GM21717 (cell line): ENCODE measurements at regions not wholly inside any gene's neighbourhood (a gene's known extent, or its start where the extent isn't known, plus 50 kb on each side); places are given as distances from the start of the nearest gene placed in this dataset.

Experiments used
- ATAC-seq: cut with Tn5 transposase; IDR thresholded peaks from one replicate; pipeline ENCODE4 v1.9.1; 2021; ENCODE audit warnings: mild to moderate bottlenecking, moderate library complexity; ENCODE audit not compliant: unreplicated experiment

GRCh38 chr3:182050932-182051331, 339.2 kb downstream of the SOX2 start:
- ATAC-seq: no peak

GRCh38 chr3:182052332-182052731, 340.6 kb downstream of the SOX2 start:
- no peak for ATAC-seq

GRCh38 chr3:182052757-182053156, 341.0 kb downstream of the SOX2 start:
- no peak for ATAC-seq

GRCh38 chr3:182058488-182058887, 346.8 kb downstream of the SOX2 start:
- no peak for ATAC-seq

- ATAC-seq: no peak
Measured at GRCh38 chr3:182063742-182064141, 352.0 kb downstream of the SOX2 start.

GRCh38 chr3:182067423-182067822, 355.7 kb downstream of the SOX2 start:
- no peak for ATAC-seq

GRCh38 chr3:182078316-182078715, 366.6 kb downstream of the SOX2 start:
- no peak for ATAC-seq

GRCh38 chr3:182078929-182079328, 367.2 kb downstream of the SOX2 start:
- no peak for ATAC-seq

GRCh38 chr3:182081096-182081495, 369.4 kb downstream of the SOX2 start:
- ATAC-seq: no peak

GRCh38 chr3:182083112-182083511, 371.4 kb downstream of the SOX2 start:
- ATAC-seq: no peak

- ATAC-seq: peak; percentile 78
Measured at GRCh38 chr3:182092662-182093262, 381.0 kb downstream of the SOX2 start.

- no peak for ATAC-seq
Measured at GRCh38 chr3:182094321-182094720, 382.6 kb downstream of the SOX2 start.

GRCh38 chr3:182104881-182105280, 393.2 kb downstream of the SOX2 start:
- no peak for ATAC-seq

- no peak for ATAC-seq
Measured at GRCh38 chr3:182105875-182106274, 394.1 kb downstream of the SOX2 start.

GRCh38 chr3:182108371-182108770, 396.6 kb downstream of the SOX2 start:
- ATAC-seq: no peak

- no peak for ATAC-seq
Measured at GRCh38 chr3:182111967-182112366, 400.2 kb downstream of the SOX2 start.

GRCh38 chr3:182115328-182116015, 403.7 kb downstream of the SOX2 start:
- no peak for ATAC-seq

GRCh38 chr3:182116386-182116785, 404.7 kb downstream of the SOX2 start:
- no peak for ATAC-seq

GRCh38 chr3:182117131-182117530, 405.4 kb downstream of the SOX2 start:
- ATAC-seq: no peak

- no peak for ATAC-seq
Measured at GRCh38 chr3:182117583-182117982, 405.9 kb downstream of the SOX2 start.

GRCh38 chr3:182118066-182118465, 406.3 kb downstream of the SOX2 start:
- ATAC-seq: no peak

GRCh38 chr3:182121401-182121800, 409.7 kb downstream of the SOX2 start:
- ATAC-seq: no peak

- no peak for ATAC-seq
Measured at GRCh38 chr3:182122779-182123178, 411.1 kb downstream of the SOX2 start.
